ENCODE measurements at regions not wholly inside any gene's neighbourhood (a gene's known extent, or its start where the extent isn't known, plus 50 kb on each side); places are given as distances from the start of the nearest gene placed in this dataset.

GRCh38 chr2:196445991-196446390, 193.5 kb upstream of the CCDC150 start:
- DNase-seq: no peak

GRCh38 chr2:196448407-196449079, 191.0 kb upstream of the CCDC150 start:
- no peak for DNase-seq

- no peak for DNase-seq
These were observed 190.4 kb upstream of the CCDC150 start for GRCh38 chr2:196449083-196449482.

GRCh38 chr2:196452758-196453157, 186.8 kb upstream of the CCDC150 start:
- no peak for DNase-seq

- no peak for DNase-seq
These were observed 185.9 kb upstream of the CCDC150 start for GRCh38 chr2:196453613-196454047.

- DNase-seq: no peak
These were observed 185.0 kb upstream of the CCDC150 start for GRCh38 chr2:196454492-196454891.

GRCh38 chr2:196459539-196459938, 180.0 kb upstream of the CCDC150 start:
- DNase-seq: no peak

- no peak for DNase-seq
These were observed 175.8 kb upstream of the CCDC150 start for GRCh38 chr2:196463706-196464105.

GRCh38 chr2:196464311-196464710, 175.2 kb upstream of the CCDC150 start:
- no peak for DNase-seq

GRCh38 chr2:196466581-196466980, 172.9 kb upstream of the CCDC150 start:
- peak; percentile 35 for DNase-seq

GRCh38 chr2:196468394-196468793, 171.1 kb upstream of the CCDC150 start:
- peak; percentile 91 for DNase-seq

GRCh38 chr2:196473617-196474016, 165.9 kb upstream of the CCDC150 start:
- DNase-seq: peak; percentile 24

- DNase-seq: no peak
These were observed 163.9 kb upstream of the CCDC150 start for GRCh38 chr2:196475611-196476010.

- no peak for DNase-seq
These were observed 160.9 kb upstream of the CCDC150 start for GRCh38 chr2:196478588-196478987.

GRCh38 chr2:196479350-196479749, 160.2 kb upstream of the CCDC150 start:
- DNase-seq: no peak

- DNase-seq: peak; percentile 78
These were observed 158.7 kb upstream of the CCDC150 start for GRCh38 chr2:196480653-196481323.

- DNase-seq: peak; percentile 76
These were observed 158.2 kb upstream of the CCDC150 start for GRCh38 chr2:196481324-196481697.

GRCh38 chr2:196482119-196483065, 157.1 kb upstream of the CCDC150 start:
- DNase-seq: no peak

GRCh38 chr2:196486146-196486545, 153.4 kb upstream of the CCDC150 start:
- no peak for DNase-seq

- no peak for DNase-seq
These were observed 152.1 kb upstream of the CCDC150 start for GRCh38 chr2:196487417-196487816.

GRCh38 chr2:196489371-196489770, 150.1 kb upstream of the CCDC150 start:
- no peak for DNase-seq

GRCh38 chr2:196492946-196493345, 146.6 kb upstream of the CCDC150 start:
- DNase-seq: no peak

- DNase-seq: no peak
These were observed 140.6 kb upstream of the CCDC150 start for GRCh38 chr2:196498962-196499361.

GRCh38 chr2:196499686-196500085, 139.8 kb upstream of the CCDC150 start:
- no peak for DNase-seq

Measured in DMS79 treated with DMSO at 0.1 percent for 48 hours (cell line).